H1 (cell line): ENCODE measurements at regions not wholly inside any gene's neighbourhood (a gene's known extent, or its start where the extent isn't known, plus 50 kb on each side); places are given as distances from the start of the nearest gene placed in this dataset.

Experiments
- CTCF ChIA-PET: fragments of 300-600 bp; sonication (Branson Sonifier 250); formaldehyde crosslinking; loops from one replicate; lab custom pipeline; 2021; ENCODE audit not compliant: partially characterized antibody; lab: Charles Lee
- POLR2A ChIA-PET: fragments of 300-600 bp; sonication (Branson Sonifier 250); formaldehyde crosslinking; loops from one replicate; lab custom pipeline; 2021; ENCODE audit warnings: inconsistent platforms; ENCODE audit not compliant: partially characterized antibody; lab: Charles Lee
- DNase-seq, 2 experiments: peaks; one replicate each; pipeline versions ENCODE4 v3.0.0 to v3.0.0-alpha.2; 2010 to 2022; ENCODE audit warnings: low spot score in 2 of 2, low read depth in 1 of 2, mixed read lengths in 1 of 2
- FAIRE-seq: peaks from 2 replicates; lab custom pipeline; 2011; peaks lifted over from hg19 to GRCh38; lab: Jason Lieb, UNC
- H2AFZ ChIP-seq: 2 replicates; pipeline ENCODE4 v1.8.1; 2012; ENCODE audit warnings: low read length, inconsistent platforms
- H2AK5ac ChIP-seq: 2 replicates; pipeline ENCODE4 v1.6.1; 2013; ENCODE audit warnings: low read depth, low read length
- H2BK120ac ChIP-seq: replicated peaks from 2 replicates; pipeline ENCODE3; 2013; ENCODE audit warnings: low read depth, low read length, inconsistent platforms
- H2BK12ac ChIP-seq: 2 replicates; pipeline ENCODE4 v1.6.1; 2013; ENCODE audit warnings: low read depth, low read length
- H2BK15ac ChIP-seq: 2 replicates; pipeline ENCODE4 v1.6.1; 2013; ENCODE audit warnings: low read length
- H2BK20ac ChIP-seq: 2 replicates; pipeline ENCODE4 v1.6.1; 2013; ENCODE audit warnings: low read length
- H2BK5ac ChIP-seq: 2 replicates; pipeline ENCODE4 v1.6.1; 2013; ENCODE audit warnings: low read depth, low read length
- H3K14ac ChIP-seq: 2 replicates; pipeline ENCODE4 v1.6.1; 2013; ENCODE audit warnings: inconsistent platforms; ENCODE audit not compliant: insufficient read length
- H3K18ac ChIP-seq: 2 replicates; pipeline ENCODE4 v1.6.1; 2013; ENCODE audit warnings: low read length; ENCODE audit errors: extremely low read depth
- H3K23ac ChIP-seq: 2 replicates; pipeline ENCODE4 v1.6.1; 2013; ENCODE audit warnings: inconsistent platforms; ENCODE audit not compliant: insufficient read length
- H3K23me2 ChIP-seq: 2 replicates; pipeline ENCODE4 v1.6.1; 2013; ENCODE audit warnings: low read depth, low read length
- H3K27ac ChIP-seq: 2 replicates; pipeline ENCODE4 v1.6.1; 2011; ENCODE audit warnings: low read depth, low read length, inconsistent platforms
- H3K27me3 ChIP-seq, 4 experiments: replicated peaks in 1 of 4; 1 replicate in 1 of 4; 2 replicates in 3 of 4; pipeline versions ENCODE4 v1.6.1 to v1.8.1; 2011 to 2013; ENCODE audit warnings: low read length in 3 of 4, mild to moderate bottlenecking in 3 of 4, inconsistent platforms in 2 of 4, mixed read lengths in 2 of 4, moderate library complexity in 1 of 4; ENCODE audit not compliant: control insufficient read depth in 3 of 4, insufficient read depth in 3 of 4; ENCODE audit errors: extremely low read depth in 1 of 4
- H3K36me3 ChIP-seq, 4 experiments: 2 replicates each; pipeline versions ENCODE4 v1.6.1 to v1.8.1; 2011 to 2013; ENCODE audit warnings: mild to moderate bottlenecking in 4 of 4, low read length in 3 of 4, moderate library complexity in 2 of 4, control low read depth in 1 of 4, inconsistent platforms in 1 of 4; ENCODE audit not compliant: insufficient read depth in 4 of 4, control insufficient read depth in 2 of 4
- H3K4ac ChIP-seq: replicated peaks from 2 replicates; pipeline ENCODE3; 2013; ENCODE audit warnings: low read length, low read depth, mixed read lengths, inconsistent platforms; ENCODE audit not compliant: insufficient read length
- H3K4me1 ChIP-seq, 4 experiments: replicated peaks in 1 of 4; 1 replicate in 1 of 4; 2 replicates in 3 of 4; pipeline versions ENCODE4 v1.6.1 to v1.8.1; 2011 to 2013; ENCODE audit warnings: low read length in 3 of 4, inconsistent platforms in 2 of 4, mixed read lengths in 1 of 4; ENCODE audit not compliant: insufficient read depth in 4 of 4, control insufficient read depth in 3 of 4
- H3K4me2 ChIP-seq, 2 experiments: 2 replicates each; pipeline versions ENCODE4 v1.6.1 to v1.8.1; 2011 to 2013; ENCODE audit warnings: low read depth in 2 of 2, low read length in 2 of 2, control low read depth in 1 of 2, inconsistent platforms in 1 of 2, mild to moderate bottlenecking in 1 of 2; ENCODE audit not compliant: insufficient read depth in 1 of 2
- H3K4me3 ChIP-seq, 4 experiments: fragments of 200-600, 300-600 bp in 1 of 4; sonication (generic), shearing (Covaris generic), sonication (Bioruptor Twin) in 1 of 4; 2 replicates each; pipeline versions ENCODE4 v1.5.1 to v1.8.1; 2011 to 2016; ENCODE audit warnings: low read length in 4 of 4, low read depth in 3 of 4, control low read depth in 2 of 4, inconsistent platforms in 2 of 4, mild to moderate bottlenecking in 2 of 4, mixed read lengths in 1 of 4, moderate library complexity in 1 of 4; ENCODE audit not compliant: insufficient read depth in 2 of 4; ENCODE audit errors: extremely low read depth in 1 of 4
- H3K56ac ChIP-seq: replicated peaks from 2 replicates; pipeline ENCODE3; 2013; ENCODE audit warnings: low read depth, mild to moderate bottlenecking, mixed read lengths, low read length, inconsistent platforms; ENCODE audit not compliant: insufficient read length
- H3K79me1 ChIP-seq: 2 replicates; pipeline ENCODE4 v1.6.1; 2013; ENCODE audit warnings: low read depth, low read length, control low read depth
- H3K79me2 ChIP-seq, 2 experiments: 2 replicates each; pipeline versions ENCODE4 v1.6.1 to v1.8.1; 2012 to 2013; ENCODE audit warnings: low read length in 2 of 2, mild to moderate bottlenecking in 2 of 2, inconsistent platforms in 1 of 2; ENCODE audit not compliant: insufficient read depth in 2 of 2, control insufficient read depth in 1 of 2
- H3K9ac ChIP-seq, 4 experiments: replicated peaks in 1 of 4; 1 replicate in 1 of 4; 2 replicates in 3 of 4; pipeline versions ENCODE4 v1.6.1 to v1.8.1; 2011 to 2013; ENCODE audit warnings: low read depth in 3 of 4, low read length in 3 of 4, control low read depth in 2 of 4, mild to moderate bottlenecking in 2 of 4, moderate library complexity in 2 of 4, inconsistent platforms in 1 of 4; ENCODE audit errors: extremely low read depth in 1 of 4
- H3K9me3 ChIP-seq, 2 experiments: 2 replicates each; pipeline versions ENCODE4 v1.6.1 to v1.8.1; 2012 to 2013; ENCODE audit warnings: mild to moderate bottlenecking in 2 of 2, moderate library complexity in 2 of 2, control low read depth in 1 of 2, inconsistent platforms in 1 of 2, low read depth in 1 of 2, low read length in 1 of 2, mixed read lengths in 1 of 2; ENCODE audit not compliant: insufficient read depth in 2 of 2
- H4K20me1 ChIP-seq, 2 experiments: replicated peaks in 1 of 2; 2 replicates each; pipeline versions ENCODE3 to v1.8.1; 2011 to 2013; ENCODE audit warnings: inconsistent platforms in 2 of 2, low read length in 2 of 2, mild to moderate bottlenecking in 1 of 2; ENCODE audit not compliant: insufficient read depth in 2 of 2, control insufficient read depth in 1 of 2
- H4K5ac ChIP-seq: 2 replicates; pipeline ENCODE4 v1.6.1; 2013; ENCODE audit warnings: low read length, low read depth, mixed read lengths, inconsistent platforms; ENCODE audit not compliant: insufficient read length
- H4K8ac ChIP-seq: 2 replicates; pipeline ENCODE4 v1.8.0; 2013; ENCODE audit warnings: mild to moderate bottlenecking, moderate library complexity, low read length, inconsistent platforms; ENCODE audit not compliant: insufficient read depth; ENCODE audit errors: extremely low read depth
- H4K91ac ChIP-seq: replicated peaks from 2 replicates; pipeline ENCODE3; 2013; ENCODE audit warnings: low read length, mixed read lengths, inconsistent platforms; ENCODE audit not compliant: insufficient read length
- ASH2L ChIP-seq: fragments of 200-600, 300-600 bp; sonication (generic); IDR thresholded peaks from one replicate; pipeline ENCODE4 v1.7.1; 2017; ENCODE audit warnings: low read length
- CBX8 ChIP-seq: fragments of 300-800, 300-1000 bp; sonication (generic); IDR thresholded peaks from 2 replicates; pipeline ENCODE4 v1.7.1; 2016; ENCODE audit warnings: low read depth, low read length, borderline replicate concordance
- CHD2 ChIP-seq: IDR thresholded peaks from 2 replicates; pipeline ENCODE4 v1.6.1; 2012; ENCODE audit warnings: low read length, improper control_type of control experiment
- EP300 ChIP-seq, 2 experiments: IDR thresholded peaks; 1 replicate in 1 of 2; 2 replicates in 1 of 2; pipeline ENCODE4 v1.6.1; 2011 to 2012; ENCODE audit warnings: low read depth in 2 of 2, low read length in 2 of 2, mild to moderate bottlenecking in 2 of 2, borderline replicate concordance in 1 of 2, inconsistent platforms in 1 of 2, moderate library complexity in 1 of 2
- NRF1 ChIP-seq: IDR thresholded peaks from 2 replicates; pipeline ENCODE4 v1.6.1; 2011; ENCODE audit warnings: mild to moderate bottlenecking, low read depth, low read length, improper control_type of control experiment
- RXRA ChIP-seq: IDR thresholded peaks from 2 replicates; pipeline ENCODE4 v1.6.1; 2011; ENCODE audit warnings: low read depth, mild to moderate bottlenecking, low read length, moderate library complexity; ENCODE audit not compliant: insufficient read depth
- SP1 ChIP-seq: IDR thresholded peaks from 2 replicates; pipeline ENCODE4 v1.6.1; 2011; ENCODE audit warnings: low read depth, low read length
- ZNF274 ChIP-seq: IDR thresholded peaks from 2 replicates; pipeline ENCODE4 v1.7.0; 2012; ENCODE audit warnings: low read length, borderline replicate concordance; ENCODE audit errors: extremely low read depth
- WGBS, 2 experiments: shearing (Covaris generic) in 1 of 2; methylation state at CpG; one replicate each; pipeline versions ENCODE4 v1.1.6 to v1.1.7; 2013 to 2015; ENCODE audit warnings: low lambda C conversion rate in 2 of 2, mixed read lengths in 2 of 2, inconsistent platforms in 1 of 2, low coverage in 1 of 2, missing lambda C conversion rate in 1 of 2; ENCODE audit not compliant: insufficient replicate concordance in 2 of 2, insufficient coverage in 1 of 2, insufficient read length in 1 of 2; ENCODE audit errors: extremely low coverage in 1 of 2, missing lambda C conversion rate in 1 of 2; 5-methylcytosine and 5-hydroxymethylcytosine counted together
- TF ChIP-seq, protein P1 (sequence below): IDR thresholded peaks from 2 replicates; pipeline ENCODE4 v1.6.1; 2012; ENCODE audit warnings: inconsistent platforms

DNA sequence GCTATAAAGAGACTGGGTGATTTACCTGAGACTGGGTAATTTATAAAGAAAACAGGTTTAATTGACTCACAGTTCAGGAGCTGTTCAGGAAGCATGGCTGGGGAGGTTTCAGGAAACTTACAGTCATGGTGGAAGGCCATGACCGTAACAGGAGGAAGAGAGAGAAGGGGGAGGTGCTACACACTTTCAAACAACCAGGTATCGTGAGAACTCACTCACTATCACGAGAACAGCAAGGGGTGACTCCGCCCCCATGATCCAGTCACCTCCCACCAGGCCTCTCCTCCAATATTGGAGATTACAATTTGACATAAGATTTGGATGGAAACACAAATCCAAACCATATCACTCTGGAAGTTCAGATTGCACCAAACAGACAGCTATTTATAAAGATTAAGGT, 59.8 kb upstream of the ARHGAP21 start:
- Histone ChIP-seq H3K56ac (no peak overlapping the region), H2AK5ac (no peak overlapping the region), H3K4me2 (no peak overlapping the region), H2AFZ (no peak overlapping the region), H3K23ac (no peak overlapping the region), H3K14ac (no peak overlapping the region), H3K4me1 (no peaks in the 10 kb centered on the region), H3K27me3 (no peaks in the 10 kb centered on the region), H3K36me3 (no peaks in the 10 kb centered on the region), H2BK15ac (no peak overlapping the region), H3K79me2 (no peaks in the 10 kb centered on the region), H3K79me1 (no peaks in the 10 kb centered on the region), H2BK5ac (no peak overlapping the region), H4K8ac (no peak overlapping the region), H4K91ac (no peak overlapping the region), H4K20me1 (no peaks in the 10 kb centered on the region), H3K27ac (no peak overlapping the region), H2BK12ac (no peak overlapping the region), H3K18ac (no peak overlapping the region), H3K23me2 (no peaks in the 10 kb centered on the region), H3K9ac (no peak overlapping the region), H3K4me3 (no peak overlapping the region), H4K5ac (no peak overlapping the region), H3K4ac (no peak overlapping the region), H2BK20ac (no peak overlapping the region), H3K9me3 (no peaks in the 10 kb centered on the region), H2BK120ac (no peak overlapping the region)
- ChIA-PET POLR2A (interaction anchor here (1.1 kb wide), 1 partner anchor 168 kb away, joined by 3 read pairs; no protein-coding TSS in a partner anchor), CTCF (no interaction called here)
- DNase-seq (no peak), FAIRE-seq (no peak)
- TF ChIP-seq SP1 (no peak), CBX8 (no peak), ZNF274 (no peak), NRF1 (no peak), ASH2L (no peak), RXRA (no peak), EP300 (IDR thresholded peaks at IDR 0.05; ENCODE audit: borderline replicate concordance in 1 of 2, low read depth in 2 of 2, low read length in 2 of 2) (no peak), CHD2 (no peak)
- TF ChIP-seq, protein P1, sequence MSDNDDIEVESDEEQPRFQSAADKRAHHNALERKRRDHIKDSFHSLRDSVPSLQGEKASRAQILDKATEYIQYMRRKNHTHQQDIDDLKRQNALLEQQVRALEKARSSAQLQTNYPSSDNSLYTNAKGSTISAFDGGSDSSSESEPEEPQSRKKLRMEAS = no peak
- 98% methylated on average over 4 of the region's 4 CpGs; no CpG with 5 or more reads in 1 of the 2 experiments for WGBS, 2 experiments
